Gastrocnemius medialis (tissue), 4 donors: ENCODE measurements at regions not wholly inside any gene's neighbourhood (a gene's known extent, or its start where the extent isn't known, plus 50 kb on each side); places are given as distances from the start of the nearest gene placed in this dataset.

Source experiments
- CTCF ChIP-seq, 5 experiments: fragments of 450-650 bp in 3 of 5; fragments of 200-600 bp in 2 of 5; sonication (generic) in 2 of 5; IDR thresholded peaks in 4 of 5; conservative IDR thresholded peaks in 1 of 5; 1 replicate in 4 of 5; 2 replicates in 1 of 5; pipeline ENCODE4 v1.5.1; 2016 to 2019; ENCODE audit warnings: antibody characterized with exemption in 5 of 5, mild to moderate bottlenecking in 3 of 5, moderate library complexity in 3 of 5
- POLR2A ChIP-seq, 2 donors: fragments of 450-650 bp; IDR thresholded peaks; one replicate each; pipeline ENCODE4 v1.6.1; 2017; ENCODE audit warnings: antibody characterized with exemption in 2 of 2, mild to moderate bottlenecking in 2 of 2, moderate library complexity in 2 of 2

DNA sequence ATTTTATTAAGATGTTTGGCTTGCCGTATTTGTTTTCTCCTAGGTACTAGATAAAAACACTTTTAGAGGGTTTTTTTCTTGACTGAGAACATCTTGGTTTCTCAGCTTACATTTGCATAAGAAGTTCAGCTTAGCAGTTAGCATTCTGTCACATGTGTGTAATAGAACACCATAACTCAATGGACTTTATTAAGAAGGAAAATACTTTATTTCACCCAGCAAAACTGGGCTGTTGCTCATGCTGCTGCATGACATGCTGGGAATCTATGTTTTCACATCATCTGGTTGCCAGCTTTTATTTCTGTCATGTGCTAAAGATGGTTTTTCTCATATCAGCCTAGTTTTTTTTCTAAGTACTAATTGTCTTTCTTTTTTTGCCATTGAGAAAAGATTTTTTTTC is 144.6 kb downstream of the UTRN start:
- TF ChIP-seq CTCF (IDR thresholded peaks at IDR 0.05 in 4 of 5, conservative IDR thresholded peaks at IDR 0.05 in 1 of 5), result no peak
- TF ChIP-seq POLR2A (IDR thresholded peaks at IDR 0.05), result no peak
